CD4-positive, alpha-beta T cell (primary cell): ENCODE measurements at regions not wholly inside any gene's neighbourhood (a gene's known extent, or its start where the extent isn't known, plus 50 kb on each side); places are given as distances from the start of the nearest gene placed in this dataset.

Experiments used
- ATAC-seq: fragments of 200-7000 bp; cut with Tn5 transposase; one replicate; pipeline ENCODE4 v1.10.0; 2022; ENCODE audit warnings: mild to moderate bottlenecking; ENCODE audit not compliant: poor library complexity
- CTCF ChIA-PET: fragments of 350-600 bp; sonication (Branson Sonifier 250); formaldehyde crosslinking; loops from one replicate; lab custom pipeline; 2021; ENCODE audit warnings: antibody characterized with exemption, inconsistent platforms; lab: Charles Lee
- POLR2A ChIA-PET: fragments of 350-600 bp; sonication (Branson Sonifier 250); formaldehyde crosslinking; loops from one replicate; lab custom pipeline; 2021; ENCODE audit warnings: antibody characterized with exemption, inconsistent platforms; lab: Charles Lee
- DNase-seq, 14 experiments: peaks; one replicate each; pipeline ENCODE4 v3.0.0-alpha.2; 2013 to 2020; ENCODE audit warnings: mixed read lengths in 2 of 14
- H3K27ac ChIP-seq, 2 donors: one replicate each; pipeline versions ENCODE4 v1.5.1 to v1.7.0; 2013; ENCODE audit warnings: low read length in 2 of 2, low read depth in 1 of 2, mild to moderate bottlenecking in 1 of 2
- H3K27me3 ChIP-seq, 2 experiments: 1 replicate in 1 of 2; 2 replicates in 1 of 2; pipeline versions ENCODE4 v1.6.1 to v1.7.0; 2013; ENCODE audit warnings: low read length in 2 of 2, control low read depth in 1 of 2, mild to moderate bottlenecking in 1 of 2, moderate library complexity in 1 of 2; ENCODE audit not compliant: insufficient read depth in 2 of 2, control insufficient read depth in 1 of 2
- H3K36me3 ChIP-seq: one replicate; pipeline ENCODE4 v1.6.1; 2013; ENCODE audit warnings: low read length, control low read depth; ENCODE audit not compliant: insufficient read depth
- H3K4me1 ChIP-seq: one replicate; pipeline ENCODE4 v1.6.1; 2013; ENCODE audit warnings: low read length, control low read depth; ENCODE audit not compliant: insufficient read depth
- H3K4me3 ChIP-seq: one replicate; pipeline ENCODE4 v1.5.1; 2013; ENCODE audit warnings: mild to moderate bottlenecking, low read length, moderate library complexity
- H3K9me3 ChIP-seq, 2 experiments: 1 replicate in 1 of 2; 2 replicates in 1 of 2; pipeline versions ENCODE4 v1.6.1 to v1.7.0; 2013; ENCODE audit warnings: low read length in 2 of 2, mild to moderate bottlenecking in 2 of 2, control low read depth in 1 of 2, moderate library complexity in 1 of 2; ENCODE audit not compliant: control insufficient read depth in 1 of 2, insufficient read depth in 1 of 2
- H3K27ac Mint-ChIP-seq: one replicate; pipeline ENCODE4 v1.8.0; 2020; ENCODE audit warnings: mixed read lengths
- H3K27me3 Mint-ChIP-seq: one replicate; pipeline ENCODE4 v1.8.0; 2021; ENCODE audit warnings: mixed read lengths
- H3K36me3 Mint-ChIP-seq: one replicate; pipeline ENCODE4 v1.8.0; 2021; ENCODE audit warnings: low read depth, mixed read lengths
- H3K4me1 Mint-ChIP-seq: one replicate; pipeline ENCODE4 v1.8.0; 2021; ENCODE audit warnings: low read depth, mixed read lengths
- H3K4me3 Mint-ChIP-seq: one replicate; pipeline ENCODE4 v1.8.0; 2020; ENCODE audit warnings: mild to moderate bottlenecking, mixed read lengths
- H3K9me3 Mint-ChIP-seq: one replicate; pipeline ENCODE4 v1.8.0; 2020; ENCODE audit warnings: mixed read lengths
- CTCF ChIP-seq: fragments of 200-600 bp; IDR thresholded peaks from one replicate; pipeline ENCODE4 v1.8.0; 2022; ENCODE audit warnings: antibody characterized with exemption, mild to moderate bottlenecking
- intact Hi-C, 2 experiments: fragments of 100-400 bp; cut with DNase I in 1 of 2; cut with micrococcal nuclease in 1 of 2; formaldehyde crosslinking; loops; one replicate each; pipeline versions ENCODE4 v1.15.1 to v1.9.0; 2023 to 2025; cut with DNase I, micrococcal nuclease

DNA sequence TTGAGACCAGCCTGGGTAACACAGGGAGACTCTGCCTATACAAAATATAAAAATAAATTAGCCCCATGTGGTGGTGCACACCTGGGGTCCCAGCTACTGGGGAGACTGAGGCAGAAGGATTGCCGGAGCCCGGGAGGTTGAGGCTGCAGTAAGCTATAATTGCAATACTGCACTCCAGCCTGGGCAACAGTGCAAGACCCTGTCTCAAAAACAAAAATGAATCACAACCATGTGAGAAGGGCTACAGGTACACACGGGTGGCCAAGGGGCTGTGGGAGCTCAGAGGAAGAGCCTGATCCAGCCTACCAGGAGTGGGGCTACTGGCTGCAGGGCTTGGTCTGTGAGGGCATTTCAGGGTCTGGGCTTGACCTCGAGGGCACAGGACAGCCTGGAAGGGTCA lies 55.2 kb upstream of the STXBP1 start:
- H3K4me1 Mint-ChIP-seq = peaks cover 29% of the 10 kb centered on the region
- CTCF ChIA-PET = interaction anchor here (0.8 kb wide), 1 partner anchor 313 kb away, joined by 3 read pairs; no protein-coding TSS in a partner anchor
- Histone ChIP-seq H3K27ac (no peak overlapping the region), H3K4me3 (peak overlapping the region; percentile 39), H3K4me1 (peaks cover 75% of the 10 kb centered on the region), H3K9me3 (no peaks in the 10 kb centered on the region), H3K27me3 (no peaks in the 10 kb centered on the region), H3K36me3 (no peaks in the 10 kb centered on the region)
- H3K9me3 Mint-ChIP-seq = no peaks in the 10 kb centered on the region
- no peak for TF ChIP-seq CTCF
- POLR2A ChIA-PET = interaction anchor here (1.4 to 1.6 kb wide), 2 partner anchors 52 to 105 kb away, joined by 3 read pairs; partner anchors contain the start of genes LRSAM1 and RPL12
- no peaks in the 10 kb centered on the region for H3K36me3 Mint-ChIP-seq
- no peaks in the 10 kb centered on the region for H3K27me3 Mint-ChIP-seq
- DNase-seq = no peak
- intact Hi-C loops = no loop called here
- peak overlapping the region; percentile 58 for H3K4me3 Mint-ChIP-seq
- no peak for ATAC-seq
- H3K27ac Mint-ChIP-seq = peak overlapping the region; percentile 49

DNA sequence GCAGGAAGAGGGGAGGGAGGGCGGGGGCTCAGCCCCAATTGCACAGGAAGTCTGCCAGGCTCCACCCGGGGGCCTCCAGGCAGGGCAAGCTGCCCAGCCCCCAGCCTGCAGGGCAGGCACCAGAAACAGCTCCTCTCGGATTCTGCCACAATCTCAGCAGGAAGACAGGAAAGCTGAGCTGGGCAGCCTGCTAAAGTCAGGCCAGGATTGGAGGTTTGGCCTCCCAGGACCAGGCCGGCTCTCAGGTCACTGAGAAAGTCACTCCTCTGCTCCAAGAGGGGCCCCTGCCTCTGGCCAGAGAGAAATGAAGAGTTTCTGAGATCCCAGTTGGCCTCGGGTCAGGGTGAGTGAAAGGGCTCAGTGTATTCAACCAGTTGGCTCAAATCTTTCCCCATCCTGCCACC lies 54.6 kb upstream of the STXBP1 start:
- intact Hi-C loops = no loop called here
- no peak for TF ChIP-seq CTCF
- no peaks in the 10 kb centered on the region for H3K36me3 Mint-ChIP-seq
- peak in 6 of 14 experiments; percentile 8 to 52 (median 24) for DNase-seq
- no peaks in the 10 kb centered on the region for H3K9me3 Mint-ChIP-seq
- POLR2A ChIA-PET = interaction anchor here (1.4 kb wide), 1 partner anchor 51 kb away, joined by 3 read pairs; no protein-coding TSS in a partner anchor
- peak overlapping the region; percentile 2 to 67 for H3K27ac ChIP-seq
- peak overlapping the region; percentile 39 for H3K4me3 ChIP-seq
- H3K36me3 ChIP-seq = no peaks in the 10 kb centered on the region
- no peak for ATAC-seq
- no peak overlapping the region for H3K4me3 Mint-ChIP-seq
- peaks cover 81% of the 10 kb centered on the region for H3K4me1 ChIP-seq
- CTCF ChIA-PET = no interaction called here
- peak overlapping the region; percentile 49 for H3K27ac Mint-ChIP-seq
- no peaks in the 10 kb centered on the region for H3K27me3 Mint-ChIP-seq
- no peaks in the 10 kb centered on the region for H3K9me3 ChIP-seq
- no peaks in the 10 kb centered on the region for H3K27me3 ChIP-seq
- H3K4me1 Mint-ChIP-seq = peaks cover 29% of the 10 kb centered on the region

- Histone ChIP-seq H3K4me1 (peaks cover 87% of the 10 kb centered on the region), H3K9me3 (no peaks in the 10 kb centered on the region), H3K27ac (peak overlapping the region; percentile 2 to 67), H3K4me3 (peak overlapping the region; percentile 39), H3K36me3 (peaks cover 5% of the 10 kb centered on the region), H3K27me3 (no peaks in the 10 kb centered on the region)
- Mint-ChIP-seq H3K9me3 (no peaks in the 10 kb centered on the region), H3K4me3 (no peak overlapping the region), H3K27me3 (no peaks in the 10 kb centered on the region), H3K4me1 (peaks cover 29% of the 10 kb centered on the region), H3K27ac (peak overlapping the region; percentile 57), H3K36me3 (no peaks in the 10 kb centered on the region)
- ATAC-seq (no peak), DNase-seq (no peak)
- POLR2A ChIA-PET = interaction anchor here (0.6 to 1.4 kb wide), 4 partner anchors 10 to 178 kb away, joined by 3 to 5 read pairs (median 3); no protein-coding TSS in a partner anchor
- intact Hi-C loops = no loop called here
- TF ChIP-seq CTCF = no peak
- CTCF ChIA-PET = interaction anchor here (0.6 kb wide), 1 partner anchor 155 kb away, joined by 3 read pairs; no protein-coding TSS in a partner anchor
Measured at GRCh38 chr9:127557998-127558546, 54.0 kb upstream of the STXBP1 start.
